Islet of Langerhans (tissue), 1 donor: ENCODE measurements at regions not wholly inside any gene's neighbourhood (a gene's known extent, or its start where the extent isn't known, plus 50 kb on each side); places are given as distances from the start of the nearest gene placed in this dataset.
"Not testable (repeated sequence)": the region's sequence is repeated elsewhere in the genome, so short reads cannot be mapped to it uniquely, and the experiment has no call there.

Experiments used
- FAIRE-seq: peaks from one replicate; lab custom pipeline; 2011; peaks lifted over from hg19 to GRCh38; lab: Jason Lieb, UNC

GRCh38 chr2:195151711-195152110, 505.3 kb upstream of the SLC39A10 start:
- no peak for FAIRE-seq

- FAIRE-seq: no peak
These were observed 506.2 kb upstream of the SLC39A10 start for GRCh38 chr2:195150819-195151218.

GRCh38 chr2:195148004-195148403, 509.0 kb upstream of the SLC39A10 start:
- FAIRE-seq: no peak

GRCh38 chr2:195146761-195147541, 510.1 kb upstream of the SLC39A10 start:
- no peak for FAIRE-seq

GRCh38 chr2:195138435-195138834, 518.6 kb upstream of the SLC39A10 start:
- FAIRE-seq: no peak

- FAIRE-seq: not testable (repeated sequence)
These were observed 531.1 kb upstream of the SLC39A10 start for GRCh38 chr2:195125889-195126288.

GRCh38 chr2:195124391-195125079, 532.5 kb upstream of the SLC39A10 start:
- no peak for FAIRE-seq

- FAIRE-seq: no peak
These were observed 534.4 kb upstream of the SLC39A10 start for GRCh38 chr2:195122653-195123052.

- FAIRE-seq: no peak
These were observed 535.7 kb upstream of the SLC39A10 start for GRCh38 chr2:195121341-195121740.

- no peak for FAIRE-seq
These were observed 537.8 kb upstream of the SLC39A10 start for GRCh38 chr2:195119231-195119630.

GRCh38 chr2:195118276-195118675, 538.8 kb upstream of the SLC39A10 start:
- no peak for FAIRE-seq

GRCh38 chr2:195117011-195117410, 540.0 kb upstream of the SLC39A10 start:
- no peak for FAIRE-seq

GRCh38 chr2:195115738-195116137, 541.3 kb upstream of the SLC39A10 start:
- no peak for FAIRE-seq

- no peak for FAIRE-seq
These were observed 548.8 kb upstream of the SLC39A10 start for GRCh38 chr2:195108182-195108581.

- no peak for FAIRE-seq
These were observed 550.2 kb upstream of the SLC39A10 start for GRCh38 chr2:195106681-195107380.

- FAIRE-seq: no peak
These were observed 551.4 kb upstream of the SLC39A10 start for GRCh38 chr2:195105581-195105980.

- no peak for FAIRE-seq
These were observed 562.7 kb upstream of the SLC39A10 start for GRCh38 chr2:195094330-195094729.

- no peak for FAIRE-seq
These were observed 564.7 kb upstream of the SLC39A10 start for GRCh38 chr2:195092341-195092740.

GRCh38 chr2:195072806-195073205, 584.2 kb upstream of the SLC39A10 start:
- not testable (repeated sequence) for FAIRE-seq

- no peak for FAIRE-seq
These were observed 600.0 kb upstream of the SLC39A10 start for GRCh38 chr2:195057001-195057400.

- no peak for FAIRE-seq
These were observed 601.0 kb upstream of the SLC39A10 start for GRCh38 chr2:195055996-195056395.

GRCh38 chr2:195051401-195051800, 605.6 kb upstream of the SLC39A10 start:
- no peak for FAIRE-seq

- FAIRE-seq: no peak
These were observed 607.5 kb upstream of the SLC39A10 start for GRCh38 chr2:195049372-195050031.
